HL-60 (cell line): ENCODE measurements at regions not wholly inside any gene's neighbourhood (a gene's known extent, or its start where the extent isn't known, plus 50 kb on each side); places are given as distances from the start of the nearest gene placed in this dataset.

ENCODE experiments used
- POLR2AphosphoS5 ChIP-seq: IDR thresholded peaks from 2 replicates; pipeline ENCODE4 v1.6.1; 2012; ENCODE audit warnings: low read depth
- SPI1 ChIP-seq: IDR thresholded peaks from 2 replicates; pipeline ENCODE4 v1.6.1; 2012; ENCODE audit warnings: low read depth, mild to moderate bottlenecking, borderline replicate concordance
- TF ChIP-seq, protein P1 (sequence below): IDR thresholded peaks from one replicate; pipeline ENCODE4 v1.5.1; 2011; ENCODE audit warnings: low read length, control low read depth, inconsistent platforms; ENCODE audit not compliant: insufficient read depth
- TF ChIP-seq, protein P2 (sequence below): IDR thresholded peaks from 2 replicates; pipeline ENCODE4 v1.6.1; 2012; ENCODE audit warnings: low read depth; ENCODE audit not compliant: insufficient replicate concordance

DNA sequence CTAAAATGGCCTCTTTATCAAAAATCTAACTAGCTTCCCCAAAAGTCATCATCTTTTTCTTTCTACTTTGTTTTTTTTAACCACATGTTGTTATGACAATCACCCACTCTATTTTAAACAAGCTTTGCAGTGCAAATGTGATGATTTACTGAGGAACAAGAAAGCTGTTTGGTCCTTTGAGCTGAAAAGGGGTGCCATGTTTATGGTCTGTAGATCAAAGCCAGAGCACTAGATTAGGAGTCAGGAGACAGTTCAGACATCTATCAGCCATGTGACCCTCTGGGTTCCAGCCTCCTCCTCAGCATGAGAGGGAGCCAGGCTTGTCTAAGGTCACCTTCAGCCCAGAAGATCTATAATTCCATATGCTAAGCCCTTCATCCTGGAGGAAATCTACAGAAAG lies 65.9 kb downstream of the RPL22L1 start:
- TF ChIP-seq, protein P1, sequence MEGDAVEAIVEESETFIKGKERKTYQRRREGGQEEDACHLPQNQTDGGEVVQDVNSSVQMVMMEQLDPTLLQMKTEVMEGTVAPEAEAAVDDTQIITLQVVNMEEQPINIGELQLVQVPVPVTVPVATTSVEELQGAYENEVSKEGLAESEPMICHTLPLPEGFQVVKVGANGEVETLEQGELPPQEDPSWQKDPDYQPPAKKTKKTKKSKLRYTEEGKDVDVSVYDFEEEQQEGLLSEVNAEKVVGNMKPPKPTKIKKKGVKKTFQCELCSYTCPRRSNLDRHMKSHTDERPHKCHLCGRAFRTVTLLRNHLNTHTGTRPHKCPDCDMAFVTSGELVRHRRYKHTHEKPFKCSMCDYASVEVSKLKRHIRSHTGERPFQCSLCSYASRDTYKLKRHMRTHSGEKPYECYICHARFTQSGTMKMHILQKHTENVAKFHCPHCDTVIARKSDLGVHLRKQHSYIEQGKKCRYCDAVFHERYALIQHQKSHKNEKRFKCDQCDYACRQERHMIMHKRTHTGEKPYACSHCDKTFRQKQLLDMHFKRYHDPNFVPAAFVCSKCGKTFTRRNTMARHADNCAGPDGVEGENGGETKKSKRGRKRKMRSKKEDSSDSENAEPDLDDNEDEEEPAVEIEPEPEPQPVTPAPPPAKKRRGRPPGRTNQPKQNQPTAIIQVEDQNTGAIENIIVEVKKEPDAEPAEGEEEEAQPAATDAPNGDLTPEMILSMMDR: no peak
- no peak for TF ChIP-seq POLR2AphosphoS5
- TF ChIP-seq, protein P2, sequence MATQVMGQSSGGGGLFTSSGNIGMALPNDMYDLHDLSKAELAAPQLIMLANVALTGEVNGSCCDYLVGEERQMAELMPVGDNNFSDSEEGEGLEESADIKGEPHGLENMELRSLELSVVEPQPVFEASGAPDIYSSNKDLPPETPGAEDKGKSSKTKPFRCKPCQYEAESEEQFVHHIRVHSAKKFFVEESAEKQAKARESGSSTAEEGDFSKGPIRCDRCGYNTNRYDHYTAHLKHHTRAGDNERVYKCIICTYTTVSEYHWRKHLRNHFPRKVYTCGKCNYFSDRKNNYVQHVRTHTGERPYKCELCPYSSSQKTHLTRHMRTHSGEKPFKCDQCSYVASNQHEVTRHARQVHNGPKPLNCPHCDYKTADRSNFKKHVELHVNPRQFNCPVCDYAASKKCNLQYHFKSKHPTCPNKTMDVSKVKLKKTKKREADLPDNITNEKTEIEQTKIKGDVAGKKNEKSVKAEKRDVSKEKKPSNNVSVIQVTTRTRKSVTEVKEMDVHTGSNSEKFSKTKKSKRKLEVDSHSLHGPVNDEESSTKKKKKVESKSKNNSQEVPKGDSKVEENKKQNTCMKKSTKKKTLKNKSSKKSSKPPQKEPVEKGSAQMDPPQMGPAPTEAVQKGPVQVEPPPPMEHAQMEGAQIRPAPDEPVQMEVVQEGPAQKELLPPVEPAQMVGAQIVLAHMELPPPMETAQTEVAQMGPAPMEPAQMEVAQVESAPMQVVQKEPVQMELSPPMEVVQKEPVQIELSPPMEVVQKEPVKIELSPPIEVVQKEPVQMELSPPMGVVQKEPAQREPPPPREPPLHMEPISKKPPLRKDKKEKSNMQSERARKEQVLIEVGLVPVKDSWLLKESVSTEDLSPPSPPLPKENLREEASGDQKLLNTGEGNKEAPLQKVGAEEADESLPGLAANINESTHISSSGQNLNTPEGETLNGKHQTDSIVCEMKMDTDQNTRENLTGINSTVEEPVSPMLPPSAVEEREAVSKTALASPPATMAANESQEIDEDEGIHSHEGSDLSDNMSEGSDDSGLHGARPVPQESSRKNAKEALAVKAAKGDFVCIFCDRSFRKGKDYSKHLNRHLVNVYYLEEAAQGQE: no peak
- TF ChIP-seq SPI1: no peak
